Uterus (tissue), 3 donors: ENCODE measurements at regions not wholly inside any gene's neighbourhood (a gene's known extent, or its start where the extent isn't known, plus 50 kb on each side); places are given as distances from the start of the nearest gene placed in this dataset.

Experiments
- DNase-seq, 2 donors: peaks; one replicate each; pipeline ENCODE4 v3.0.0-alpha.2; 2019 to 2020
- H3K27ac ChIP-seq, 2 donors: fragments of 200-600 bp; sonication (generic); 1 replicate in 1 of 2; 2 replicates in 1 of 2; pipeline ENCODE4 v1.5.1; 2016 to 2018
- H3K27me3 ChIP-seq, 2 donors: fragments of 200-600 bp; sonication (generic); one replicate each; pipeline ENCODE4 v1.5.1; 2018 to 2019; ENCODE audit warnings: control low read depth in 1 of 2
- H3K36me3 ChIP-seq, 2 donors: fragments of 200-600 bp; sonication (generic); one replicate each; pipeline ENCODE4 v1.5.1; 2019; ENCODE audit warnings: control low read depth in 1 of 2
- H3K4me1 ChIP-seq, 2 donors: fragments of 200-600 bp; sonication (generic); one replicate each; pipeline ENCODE4 v1.5.1; 2018 to 2019; ENCODE audit warnings: control low read depth in 1 of 2
- H3K4me3 ChIP-seq, 2 donors: fragments of 200-600 bp; sonication (generic); 1 replicate in 1 of 2; 2 replicates in 1 of 2; pipeline ENCODE4 v1.5.1; 2018 to 2019; ENCODE audit warnings: mild to moderate bottlenecking in 1 of 2
- H3K9me3 ChIP-seq, 2 donors: fragments of 200-600 bp; sonication (generic); one replicate each; pipeline ENCODE4 v1.5.1; 2019; ENCODE audit warnings: control low read depth in 1 of 2
- POLR2A ChIP-seq, 2 donors: fragments of 450-650 bp; IDR thresholded peaks; one replicate each; pipeline ENCODE4 v1.6.1; 2016; ENCODE audit warnings: antibody characterized with exemption in 2 of 2, mild to moderate bottlenecking in 1 of 2, moderate library complexity in 1 of 2
- intact Hi-C: fragments of 100-400 bp; cut with DNase I; formaldehyde crosslinking; loops from one replicate; pipeline ENCODE4 v1.15.1; 2023; ENCODE audit warnings: low total_unique reads
- TF ChIP-seq, protein P1 (sequence below), 4 experiments: fragments of 200-600 bp in 2 of 4; fragments of 450-650 bp in 2 of 4; sonication (generic) in 2 of 4; IDR thresholded peaks; one replicate each; pipeline ENCODE4 v1.5.1; 2016 to 2019; ENCODE audit warnings: antibody characterized with exemption in 4 of 4, mild to moderate bottlenecking in 2 of 4, moderate library complexity in 1 of 4
- donor health status: DM: yes; HTN: yes; CAD: no.

- H3K4me1 ChIP-seq, result no peaks in the 10 kb centered on the region
- H3K27ac ChIP-seq, result no peak overlapping the region
- intact Hi-C loops, result no loop called here
- no peaks in the 10 kb centered on the region for H3K27me3 ChIP-seq
- no peaks in the 10 kb centered on the region for H3K9me3 ChIP-seq
- no peaks in the 10 kb centered on the region for H3K36me3 ChIP-seq
- DNase-seq, result no peak
- TF ChIP-seq POLR2A (IDR thresholded peaks at IDR 0.05), result no peak
- TF ChIP-seq, protein P1, sequence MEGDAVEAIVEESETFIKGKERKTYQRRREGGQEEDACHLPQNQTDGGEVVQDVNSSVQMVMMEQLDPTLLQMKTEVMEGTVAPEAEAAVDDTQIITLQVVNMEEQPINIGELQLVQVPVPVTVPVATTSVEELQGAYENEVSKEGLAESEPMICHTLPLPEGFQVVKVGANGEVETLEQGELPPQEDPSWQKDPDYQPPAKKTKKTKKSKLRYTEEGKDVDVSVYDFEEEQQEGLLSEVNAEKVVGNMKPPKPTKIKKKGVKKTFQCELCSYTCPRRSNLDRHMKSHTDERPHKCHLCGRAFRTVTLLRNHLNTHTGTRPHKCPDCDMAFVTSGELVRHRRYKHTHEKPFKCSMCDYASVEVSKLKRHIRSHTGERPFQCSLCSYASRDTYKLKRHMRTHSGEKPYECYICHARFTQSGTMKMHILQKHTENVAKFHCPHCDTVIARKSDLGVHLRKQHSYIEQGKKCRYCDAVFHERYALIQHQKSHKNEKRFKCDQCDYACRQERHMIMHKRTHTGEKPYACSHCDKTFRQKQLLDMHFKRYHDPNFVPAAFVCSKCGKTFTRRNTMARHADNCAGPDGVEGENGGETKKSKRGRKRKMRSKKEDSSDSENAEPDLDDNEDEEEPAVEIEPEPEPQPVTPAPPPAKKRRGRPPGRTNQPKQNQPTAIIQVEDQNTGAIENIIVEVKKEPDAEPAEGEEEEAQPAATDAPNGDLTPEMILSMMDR (IDR thresholded peaks at IDR 0.05), result no peak
- H3K4me3 ChIP-seq, result no peak overlapping the region
Measured at GRCh38 chr3:163785693-163786092, 1292.6 kb downstream of the SI start.

GRCh38 chr3:163779396-163780344 is 1298.6 kb downstream of the SI start:
- Histone ChIP-seq H3K27ac (no peak overlapping the region), H3K36me3 (no peaks in the 10 kb centered on the region), H3K27me3 (no peaks in the 10 kb centered on the region), H3K4me3 (no peak overlapping the region), H3K9me3 (no peaks in the 10 kb centered on the region), H3K4me1 (no peaks in the 10 kb centered on the region)
- intact Hi-C loops, result no loop called here
- no peak for TF ChIP-seq POLR2A (IDR thresholded peaks at IDR 0.05)
- TF ChIP-seq, protein P1 (IDR thresholded peaks at IDR 0.05), result no peak
- DNase-seq, result no peak

- no peak for DNase-seq
- H3K4me1 ChIP-seq, result no peaks in the 10 kb centered on the region
- H3K9me3 ChIP-seq, result no peaks in the 10 kb centered on the region
- intact Hi-C loops, result no loop called here
- H3K27me3 ChIP-seq, result no peaks in the 10 kb centered on the region
- H3K36me3 ChIP-seq, result no peaks in the 10 kb centered on the region
- no peak overlapping the region for H3K27ac ChIP-seq
- H3K4me3 ChIP-seq, result no peak overlapping the region
- TF ChIP-seq POLR2A (IDR thresholded peaks at IDR 0.05), result no peak
- TF ChIP-seq, protein P1 (IDR thresholded peaks at IDR 0.05), result no peak
Measured at GRCh38 chr3:163776743-163777142, 1301.6 kb downstream of the SI start.

GRCh38 chr3:163773136-163773535 is 1305.2 kb downstream of the SI start:
- H3K27me3 ChIP-seq, result no peaks in the 10 kb centered on the region
- no peaks in the 10 kb centered on the region for H3K36me3 ChIP-seq
- H3K27ac ChIP-seq, result no peak overlapping the region
- no peak for DNase-seq
- TF ChIP-seq POLR2A (IDR thresholded peaks at IDR 0.05), result no peak
- TF ChIP-seq, protein P1 (IDR thresholded peaks at IDR 0.05), result no peak
- no peaks in the 10 kb centered on the region for H3K9me3 ChIP-seq
- intact Hi-C loops, result no loop called here
- no peak overlapping the region for H3K4me3 ChIP-seq
- H3K4me1 ChIP-seq, result no peaks in the 10 kb centered on the region

GRCh38 chr3:163768048-163768447 is 1310.2 kb downstream of the SI start:
- intact Hi-C loops, result no loop called here
- TF ChIP-seq, protein P1 (IDR thresholded peaks at IDR 0.05), result no peak
- no peak for TF ChIP-seq POLR2A (IDR thresholded peaks at IDR 0.05)
- no peaks in the 10 kb centered on the region for H3K27me3 ChIP-seq
- H3K4me1 ChIP-seq, result no peaks in the 10 kb centered on the region
- H3K27ac ChIP-seq, result no peak overlapping the region
- H3K4me3 ChIP-seq, result no peak overlapping the region
- H3K36me3 ChIP-seq, result no peaks in the 10 kb centered on the region
- no peak for DNase-seq
- H3K9me3 ChIP-seq, result no peaks in the 10 kb centered on the region
